ENCODE measurements at regions not wholly inside any gene's neighbourhood (a gene's known extent, or its start where the extent isn't known, plus 50 kb on each side); places are given as distances from the start of the nearest gene placed in this dataset.
"Not testable (repeated sequence)": the region's sequence is repeated elsewhere in the genome, so short reads cannot be mapped to it uniquely, and the experiment has no call there.

DNA sequence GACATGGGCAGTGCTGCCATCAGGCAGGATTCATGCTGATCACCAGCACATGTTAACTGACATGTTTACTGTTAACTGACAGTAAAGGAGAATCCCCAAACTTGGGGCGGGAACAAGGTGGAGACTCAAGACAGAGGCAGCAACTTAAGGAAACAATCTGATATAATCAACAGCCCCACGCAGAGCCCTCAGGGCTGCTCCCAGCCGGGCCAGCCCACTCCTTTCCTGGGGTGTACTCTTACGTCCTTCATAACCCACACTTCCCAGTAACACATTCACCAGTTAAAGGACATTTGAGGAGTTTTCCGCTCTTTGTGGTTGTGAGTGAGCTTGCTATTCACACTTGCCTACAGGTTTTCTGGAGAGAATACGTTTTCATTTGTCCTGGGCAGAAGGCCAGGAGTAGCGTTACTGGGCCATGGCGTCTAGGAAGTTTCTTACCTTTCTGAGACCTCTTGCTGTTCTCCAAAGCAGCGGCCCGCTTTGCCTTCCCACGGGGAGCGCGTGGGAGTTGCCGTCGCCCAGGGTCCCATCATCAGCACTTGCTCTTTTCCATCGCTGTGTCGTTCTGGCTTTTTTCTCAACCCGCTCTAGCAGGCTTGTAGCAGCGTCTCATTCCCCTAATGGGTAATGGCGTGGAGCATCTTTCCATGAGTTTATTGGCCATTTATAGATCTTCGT is 56.4 kb downstream of the FOXF2 start:
- DNase-seq, result no peak

DNA sequence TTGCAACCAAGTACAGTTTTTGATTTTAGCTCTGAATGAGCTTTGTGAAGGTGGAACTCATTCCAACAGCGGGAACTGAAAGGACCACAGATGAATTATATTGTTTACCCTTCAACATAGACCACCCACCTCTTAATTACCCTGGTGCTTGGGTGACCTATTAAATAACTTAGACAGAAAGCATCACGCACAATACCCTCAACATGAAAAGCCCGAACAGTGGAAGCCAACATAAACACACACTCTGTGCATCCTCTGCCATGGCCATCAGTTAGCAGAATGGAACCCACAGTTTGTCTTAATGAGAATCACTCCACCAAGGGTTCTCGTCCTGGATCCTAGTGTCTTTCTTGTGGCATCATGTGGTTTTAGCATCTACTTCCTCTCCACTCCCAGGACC is 60.5 kb downstream of the FOXF2 start:
- no peak for DNase-seq

- no peak for DNase-seq
Observed at GRCh38 chr6:1453024-1453423, 63.6 kb downstream of the FOXF2 start.

DNA sequence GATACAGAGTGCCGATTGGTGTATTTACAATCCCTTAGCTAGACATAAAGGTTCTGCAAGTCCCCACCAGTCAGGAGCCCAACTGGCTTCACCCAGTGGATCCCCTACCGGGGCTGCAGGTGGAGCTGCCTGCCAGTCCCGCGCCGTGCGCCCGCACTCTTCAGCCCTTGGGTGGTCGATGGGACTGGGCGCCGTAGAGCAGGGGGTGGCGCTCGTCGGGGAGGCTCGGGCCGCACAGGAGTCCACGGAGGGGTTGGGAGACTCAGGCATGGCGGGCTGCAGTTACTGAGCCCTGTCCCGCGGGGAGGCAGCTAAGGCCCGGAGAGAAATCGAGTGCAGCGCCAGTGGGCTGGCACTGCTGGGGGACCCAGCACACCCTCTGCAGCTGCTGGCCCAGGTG is 67.4 kb downstream of the FOXF2 start:
- DNase-seq, result not testable (repeated sequence)

- DNase-seq, result peak; percentile 91
Observed at GRCh38 chr6:1461207-1461606, 71.8 kb downstream of the FOXF2 start.

DNA sequence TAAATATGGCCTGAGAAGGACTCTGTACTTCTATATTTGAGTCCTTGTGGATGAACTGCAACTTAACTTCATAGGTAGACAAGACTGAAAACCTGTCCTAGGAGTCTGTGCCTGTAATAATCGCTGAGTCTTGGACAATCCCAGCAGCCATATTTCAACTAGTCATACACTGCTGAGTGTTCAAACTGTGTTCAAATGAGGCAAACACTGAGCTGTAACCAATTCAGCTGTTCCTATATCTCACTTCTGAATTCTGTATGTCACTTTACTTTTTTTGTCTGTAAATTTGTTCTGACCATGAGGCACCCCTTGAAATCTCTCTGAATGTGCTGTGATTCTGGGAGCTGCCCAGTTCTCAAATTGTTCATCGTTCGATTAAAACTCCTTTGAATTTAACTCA is 72.4 kb downstream of the FOXF2 start:
- no peak for DNase-seq

- no peak for DNase-seq
Observed at GRCh38 chr6:1463275-1463674, 73.9 kb downstream of the FOXF2 start.

- no peak for DNase-seq
Observed at GRCh38 chr6:1463751-1464426, 74.5 kb downstream of the FOXF2 start.

DNA sequence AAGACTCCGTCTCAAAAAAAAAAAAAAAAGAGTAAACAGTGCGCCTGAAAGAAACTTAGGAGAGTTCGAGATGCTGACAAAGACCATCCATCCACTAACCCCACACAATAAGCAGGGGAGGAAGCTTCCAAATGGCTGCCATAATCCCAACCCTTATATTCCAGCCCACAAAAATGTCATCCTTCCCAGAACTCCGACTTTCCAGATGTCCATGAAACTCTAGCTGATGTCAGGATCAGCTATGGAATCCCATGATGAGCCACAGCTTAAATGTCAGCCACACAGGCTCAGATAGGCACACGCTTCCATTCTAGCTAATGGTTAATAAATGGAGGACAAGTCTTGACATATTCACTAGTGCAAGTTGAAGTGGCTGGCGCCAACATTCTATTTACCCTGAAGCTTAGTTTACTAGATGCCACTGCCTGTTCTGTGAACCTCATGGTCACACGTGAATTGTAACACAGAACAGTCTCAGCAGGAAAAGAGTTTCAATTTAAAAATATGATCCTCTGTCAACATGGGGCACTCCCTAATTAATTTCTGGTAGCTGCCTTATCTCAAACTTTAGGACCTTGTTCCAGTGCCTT is 75.5 kb downstream of the FOXF2 start:
- peak; percentile 58 for DNase-seq

- DNase-seq, result no peak
Observed at GRCh38 chr6:1468126-1468525, 78.8 kb downstream of the FOXF2 start.

DNA sequence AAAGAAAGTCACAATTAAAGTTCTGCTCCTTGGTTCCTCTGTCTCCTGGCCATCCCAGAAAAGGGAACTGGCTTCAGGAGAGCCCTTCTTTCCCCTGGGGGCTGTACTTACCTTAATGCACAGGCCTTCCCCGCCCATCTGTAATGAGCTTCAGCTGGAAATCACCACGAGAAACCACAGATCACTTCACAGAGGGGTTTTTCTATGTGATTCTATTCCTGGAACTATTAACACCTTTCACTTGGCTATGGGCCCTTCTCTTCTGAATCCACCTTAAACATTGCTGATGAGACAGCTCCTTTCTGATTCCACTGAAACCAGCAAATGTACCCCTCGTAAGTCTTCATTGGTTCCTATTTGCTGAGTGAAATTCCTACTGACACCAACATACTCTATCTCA is 80.7 kb downstream of the FOXF2 start:
- DNase-seq, result no peak

DNA sequence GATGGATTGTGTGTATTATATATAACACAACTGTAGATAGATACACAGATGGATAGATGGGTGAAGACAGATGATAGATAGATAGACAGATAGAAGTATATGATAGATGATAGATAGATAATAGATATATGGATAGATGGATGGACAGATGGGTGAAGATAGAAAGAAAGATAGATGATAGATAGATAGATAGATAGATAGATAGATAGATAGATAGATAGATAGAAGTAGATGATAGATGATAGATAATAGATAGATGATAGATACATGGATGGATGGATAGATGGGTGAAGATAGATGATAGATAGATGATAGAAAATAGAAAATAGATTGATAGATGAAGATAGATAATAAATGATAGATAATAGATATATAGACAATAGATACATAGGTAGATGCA is 83.3 kb downstream of the FOXF2 start:
- no peak for DNase-seq

DNA sequence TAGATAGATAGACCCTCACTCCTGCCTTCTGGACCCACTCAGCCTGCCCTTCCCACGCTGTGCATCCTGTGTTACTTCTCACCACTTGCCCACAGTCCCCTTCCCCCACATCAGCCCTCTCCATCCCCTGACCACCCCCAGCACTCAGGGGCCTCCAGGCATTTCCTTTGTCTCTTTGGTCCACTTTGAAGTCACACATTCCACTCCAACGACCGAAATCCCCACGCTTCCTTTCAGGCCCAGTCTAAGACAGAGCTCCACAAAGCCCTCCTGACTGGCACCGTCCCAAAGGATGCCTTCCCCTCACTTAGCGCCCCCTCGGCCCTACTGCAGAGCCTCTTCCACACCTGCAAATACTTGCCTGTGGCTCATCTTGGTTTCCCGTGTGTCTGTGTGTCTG is 83.8 kb downstream of the FOXF2 start:
- DNase-seq, result peak; percentile 18

- DNase-seq, result no peak
Observed at GRCh38 chr6:1473598-1473997, 84.2 kb downstream of the FOXF2 start.

GRCh38 chr6:1474205-1474604 is 84.8 kb downstream of the FOXF2 start:
- DNase-seq, result no peak

GRCh38 chr6:1475174-1475573 is 85.8 kb downstream of the FOXF2 start:
- no peak for DNase-seq

DNA sequence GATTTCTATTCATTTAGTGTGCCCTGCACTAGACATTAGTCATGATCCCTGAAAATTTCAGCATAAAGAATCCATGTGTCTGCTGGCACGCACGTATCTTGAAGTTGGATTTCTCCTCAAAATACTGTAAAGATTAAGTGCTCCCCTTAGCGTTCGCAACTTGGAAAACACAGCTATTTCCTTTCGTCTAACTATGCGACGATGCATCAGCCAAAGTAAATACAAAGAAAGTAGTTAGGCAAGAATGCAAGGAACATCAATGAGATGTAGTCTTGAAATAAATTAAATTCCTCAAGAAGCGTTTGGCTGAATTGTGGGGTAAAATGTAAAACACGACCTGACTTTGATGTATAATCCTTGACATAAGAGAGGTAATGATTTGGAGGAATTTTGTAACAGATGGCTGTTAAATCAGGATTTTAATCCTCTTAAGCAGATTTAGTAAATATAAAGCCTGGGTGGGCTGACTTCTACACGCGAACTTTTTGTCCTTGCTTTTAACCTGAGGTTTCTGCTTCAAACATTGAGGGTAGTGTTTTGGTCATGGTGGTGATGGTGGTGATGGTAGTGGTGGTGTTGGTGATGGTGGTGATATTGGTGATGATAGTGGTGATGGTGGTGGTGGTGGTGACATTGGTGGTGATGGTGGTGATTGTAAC is 88.2 kb downstream of the FOXF2 start:
- DNase-seq, result peak; percentile 88

- DNase-seq, result not testable (repeated sequence)
Observed at GRCh38 chr6:1478163-1478826, 88.9 kb downstream of the FOXF2 start.

GRCh38 chr6:1479095-1479494 is 89.7 kb downstream of the FOXF2 start:
- peak; percentile 96 for DNase-seq

DNA sequence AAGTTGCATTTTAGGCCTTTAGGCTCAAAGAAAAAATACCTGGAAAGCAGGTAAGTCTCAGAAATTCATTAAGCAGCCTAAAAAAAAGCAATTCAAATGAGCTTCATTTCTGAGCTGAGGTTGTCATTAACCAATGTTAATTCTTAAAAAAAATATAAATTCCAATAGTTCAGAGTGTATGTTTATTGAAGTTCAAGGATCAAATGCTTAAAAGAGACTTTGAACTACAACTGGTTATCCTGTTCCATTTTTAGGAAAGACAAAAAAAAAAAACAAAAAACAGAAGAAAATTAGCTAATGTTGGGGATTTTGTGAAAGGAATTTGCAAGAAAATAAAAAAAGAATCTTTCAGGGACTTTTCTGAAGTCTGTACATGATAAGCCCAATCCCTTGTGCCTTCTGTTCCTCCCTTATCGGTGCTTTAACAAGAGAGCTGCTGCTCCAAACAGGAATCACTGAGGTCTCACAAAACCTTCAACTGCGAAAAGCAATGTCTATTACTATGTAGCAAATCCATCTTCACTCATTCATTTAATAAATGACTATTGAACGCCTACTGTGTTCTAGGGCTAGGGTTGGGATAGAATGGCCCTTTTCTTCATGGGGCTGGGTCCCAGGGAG is 90.3 kb downstream of the FOXF2 start:
- DNase-seq, result no peak

- peak; percentile 69 for DNase-seq
Observed at GRCh38 chr6:1481286-1481685, 91.9 kb downstream of the FOXF2 start.

GRCh38 chr6:1482381-1483166 is 93.2 kb downstream of the FOXF2 start:
- DNase-seq, result no peak

Data from fibroblast of skin of abdomen (primary cell).